ENCODE measurements at regions not wholly inside any gene's neighbourhood (a gene's known extent, or its start where the extent isn't known, plus 50 kb on each side); places are given as distances from the start of the nearest gene placed in this dataset.

- no peak for DNase-seq (ENCODE audit: low read depth)
- no peak for TF ChIP-seq CTCF (conservative IDR thresholded peaks at IDR 0.05; ENCODE audit: low read depth, low read length)
Observed at GRCh38 chr2:217067787-217068186, 207.9 kb upstream of the TNP1 start.

DNA sequence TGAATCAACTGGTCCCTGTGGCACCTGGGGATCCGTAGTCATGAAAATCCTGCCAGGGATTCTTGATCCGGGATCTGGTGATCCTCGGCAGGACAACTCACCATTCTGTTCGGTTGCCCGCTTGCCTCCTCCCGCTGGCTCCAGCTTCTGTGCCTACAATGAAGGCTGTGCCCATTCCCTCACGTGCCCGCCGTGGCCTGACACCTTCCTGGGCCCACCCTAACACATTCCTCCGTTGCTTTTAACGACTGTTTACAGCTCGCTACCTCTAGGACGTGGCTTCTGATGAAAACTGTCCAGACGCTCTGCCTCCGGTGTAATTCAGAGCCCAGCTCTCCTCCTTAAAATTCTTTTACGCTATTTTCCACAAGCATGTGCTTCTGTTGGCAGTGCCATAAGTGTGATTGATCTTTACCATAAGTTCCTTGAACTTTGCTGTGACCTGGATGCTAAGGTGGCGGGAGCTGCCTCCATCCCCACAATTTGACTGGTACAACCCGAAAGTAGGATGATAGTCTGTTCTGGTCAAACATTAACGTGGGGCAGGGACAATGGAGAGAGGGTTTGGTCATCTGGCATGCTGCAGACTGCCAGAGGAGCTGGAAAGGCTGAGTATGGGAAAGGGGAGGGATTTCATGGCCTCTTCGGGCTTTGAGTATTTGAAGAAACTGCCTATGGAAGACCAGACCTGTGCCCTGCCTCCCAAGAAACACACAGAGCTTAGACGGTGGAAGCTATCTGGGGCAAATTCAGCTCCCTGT lies 206.8 kb upstream of the TNP1 start:
- no peak for DNase-seq (ENCODE audit: low read depth)
- H3K4me3 ChIP-seq (ENCODE audit: low read length), result no peak overlapping the region

More at GRCh38 chr2:217067787-217068186, 207.9 kb upstream of the TNP1 start:
- H3K4me3 ChIP-seq (ENCODE audit: low read length), result no peak overlapping the region

DNA sequence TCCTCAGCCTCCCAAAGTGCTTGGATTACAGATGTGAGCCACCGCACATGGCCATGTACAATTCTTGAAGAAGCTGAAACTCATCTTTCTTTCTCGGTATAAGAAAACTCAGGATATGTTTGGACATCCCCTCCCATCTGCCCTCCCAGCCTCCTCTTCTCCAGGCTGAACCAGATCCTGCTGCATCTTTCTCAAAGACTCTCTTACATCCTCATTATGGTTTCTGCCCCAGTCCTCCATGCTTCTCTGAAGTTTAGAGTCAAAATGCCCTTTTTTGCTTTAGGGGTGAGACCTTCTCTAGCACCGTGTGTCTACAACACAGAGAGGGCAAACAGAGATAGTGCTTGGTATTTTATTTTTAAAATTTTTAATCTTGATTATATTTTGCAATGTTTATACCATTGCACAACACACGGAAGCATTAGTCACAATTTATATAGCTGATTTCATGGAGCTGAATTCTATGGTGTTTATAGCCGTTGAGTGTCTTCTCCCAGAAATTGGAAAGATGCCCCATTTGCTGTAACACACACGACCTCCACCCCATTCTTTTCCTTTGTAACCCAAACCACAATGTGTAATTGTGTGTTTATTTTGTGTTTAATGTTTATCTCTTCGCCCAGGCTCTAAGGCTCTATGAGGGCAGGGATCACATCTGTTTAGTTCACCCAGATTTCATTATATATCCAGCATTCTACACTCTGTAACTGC lies 206.0 kb upstream of the TNP1 start:
- no peak overlapping the region for H3K4me3 ChIP-seq (ENCODE audit: low read length)
- no peak for TF ChIP-seq CTCF (conservative IDR thresholded peaks at IDR 0.05; ENCODE audit: low read depth, low read length)
- DNase-seq (ENCODE audit: low read depth), result no peak

More for the DNA sequence above, 206.8 kb upstream of the TNP1 start:
- no peak for TF ChIP-seq CTCF (conservative IDR thresholded peaks at IDR 0.05; ENCODE audit: low read depth, low read length)

GRCh38 chr2:217065012-217065290 lies 205.1 kb upstream of the TNP1 start:
- no peak overlapping the region for H3K4me3 ChIP-seq (ENCODE audit: low read length)
- no peak for DNase-seq (ENCODE audit: low read depth)
- TF ChIP-seq CTCF (conservative IDR thresholded peaks at IDR 0.05; ENCODE audit: low read depth, low read length), result no peak

DNA sequence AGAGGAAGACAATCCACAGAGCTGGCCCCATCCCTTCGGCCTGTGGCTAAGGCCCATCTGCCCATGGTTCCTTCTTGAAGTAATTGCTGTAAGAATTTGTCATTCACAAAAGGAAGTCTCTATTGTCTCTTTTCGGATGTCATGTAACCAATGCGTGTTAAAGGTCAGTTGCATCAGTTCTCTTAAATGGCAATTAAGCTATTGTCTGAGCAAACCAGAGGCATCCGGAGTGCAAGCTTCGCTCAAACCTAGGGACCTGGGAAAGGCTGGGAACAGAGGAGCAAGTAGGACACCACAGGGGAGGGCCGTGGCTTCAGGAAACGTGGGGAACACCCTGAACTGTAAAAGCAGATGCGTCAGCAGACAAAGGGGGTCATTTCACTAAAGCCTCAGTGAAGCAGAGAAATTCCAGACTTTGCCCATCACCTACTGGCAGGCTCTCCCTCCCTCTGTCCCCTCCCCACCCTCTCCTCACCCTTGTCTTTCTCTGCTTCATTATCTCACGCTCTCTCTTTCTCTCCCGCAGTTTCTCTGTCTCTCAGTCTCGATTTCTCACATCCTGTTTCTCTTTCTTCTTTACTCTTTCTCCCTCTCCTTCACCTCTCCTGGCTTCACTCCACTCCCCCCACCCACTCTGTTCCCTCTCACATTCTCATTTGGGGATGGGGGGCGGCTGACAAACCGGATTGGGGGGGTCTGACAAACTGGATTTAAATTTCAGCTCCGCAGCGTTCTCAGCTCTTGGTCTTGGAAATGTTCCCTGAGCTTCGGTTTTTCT lies 204.6 kb upstream of the TNP1 start:
- DNase-seq (ENCODE audit: low read depth), result no peak
- TF ChIP-seq CTCF (conservative IDR thresholded peaks at IDR 0.05; ENCODE audit: low read depth, low read length), result no peak
- H3K4me3 ChIP-seq (ENCODE audit: low read length), result no peak overlapping the region

GRCh38 chr2:217063238-217063755 lies 203.4 kb upstream of the TNP1 start:
- no peak for DNase-seq (ENCODE audit: low read depth)
- H3K4me3 ChIP-seq (ENCODE audit: low read length), result no peak overlapping the region
- TF ChIP-seq CTCF (conservative IDR thresholded peaks at IDR 0.05; ENCODE audit: low read depth, low read length), result no peak

All from retinal pigment epithelial cell (primary cell).